BLaER1 treated with 17β-estradiol and CSF1 and Interleukin-3, amounts not matched to agents 10 nM and 100 nM (cell line): ENCODE measurements at regions not wholly inside any gene's neighbourhood (a gene's known extent, or its start where the extent isn't known, plus 50 kb on each side); places are given as distances from the start of the nearest gene placed in this dataset.

Experiments used
- H3K27ac ChIP-seq, 11 experiments: shearing (Covaris generic); formaldehyde crosslinking; 2 replicates each; pipeline ENCODE4 v1.8.1; 2022
- H3K27me3 ChIP-seq, 11 experiments: shearing (Covaris generic); formaldehyde crosslinking; 2 replicates each; pipeline ENCODE4 v1.8.1; 2022
- H3K36me3 ChIP-seq, 11 experiments: shearing (Covaris generic); formaldehyde crosslinking; 2 replicates each; pipeline ENCODE4 v1.8.1; 2022
- H3K4me1 ChIP-seq, 10 experiments: shearing (Covaris generic); formaldehyde crosslinking; 2 replicates each; pipeline ENCODE4 v1.8.1; 2022
- H3K4me2 ChIP-seq, 11 experiments: shearing (Covaris generic); formaldehyde crosslinking; 2 replicates each; pipeline ENCODE4 v1.8.1; 2022
- H3K4me3 ChIP-seq, 10 experiments: shearing (Covaris generic); formaldehyde crosslinking; 2 replicates each; pipeline ENCODE4 v1.8.1; 2022
- H3K9ac ChIP-seq, 11 experiments: shearing (Covaris generic); formaldehyde crosslinking; 2 replicates each; pipeline ENCODE4 v1.8.1; 2022
- H3K9me3 ChIP-seq, 11 experiments: shearing (Covaris generic); formaldehyde crosslinking; replicated peaks in 1 of 11; 2 replicates each; pipeline ENCODE4 v1.8.1; 2022
- H4K20me1 ChIP-seq, 11 experiments: shearing (Covaris generic); formaldehyde crosslinking; 2 replicates each; pipeline ENCODE4 v1.8.1; 2022
- Cebpa-rat ChIP-seq, 11 experiments: shearing (Covaris generic); IDR thresholded peaks; 2 replicates each; pipeline ENCODE4 v1.8.1; 2022

DNA sequence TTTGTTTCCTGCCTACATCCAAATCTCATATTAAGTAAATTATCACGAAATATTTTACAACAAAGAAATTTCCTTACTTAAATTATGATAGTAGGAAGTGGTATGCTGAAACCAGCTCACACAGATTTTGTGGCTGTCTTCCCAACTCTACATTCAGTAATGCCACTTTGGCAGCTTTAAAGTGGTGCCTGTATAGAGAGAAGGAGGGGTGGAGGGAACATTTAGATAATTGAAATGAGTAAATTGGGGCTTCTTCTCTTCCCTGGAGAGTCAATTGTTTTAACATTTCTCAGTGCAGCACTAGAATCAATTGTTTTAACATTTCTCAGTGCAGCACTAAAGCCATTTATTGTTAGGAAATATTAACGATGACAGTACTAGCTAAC, 1323.1 kb downstream of the PCDH7 start:
- H3K27me3 ChIP-seq = no peaks in the 10 kb centered on the region
- H3K4me2 ChIP-seq = no peak overlapping the region
- H3K4me1 ChIP-seq = no peaks in the 10 kb centered on the region
- H3K27ac ChIP-seq = no peak overlapping the region
- H3K4me3 ChIP-seq = no peak overlapping the region
- H4K20me1 ChIP-seq = no peaks in the 10 kb centered on the region
- no peak overlapping the region for H3K9ac ChIP-seq
- no peaks in the 10 kb centered on the region for H3K36me3 ChIP-seq
- no peak for TF ChIP-seq Cebpa-rat (IDR thresholded peaks at IDR 0.05)
- H3K9me3 ChIP-seq = no peaks in the 10 kb centered on the region

DNA sequence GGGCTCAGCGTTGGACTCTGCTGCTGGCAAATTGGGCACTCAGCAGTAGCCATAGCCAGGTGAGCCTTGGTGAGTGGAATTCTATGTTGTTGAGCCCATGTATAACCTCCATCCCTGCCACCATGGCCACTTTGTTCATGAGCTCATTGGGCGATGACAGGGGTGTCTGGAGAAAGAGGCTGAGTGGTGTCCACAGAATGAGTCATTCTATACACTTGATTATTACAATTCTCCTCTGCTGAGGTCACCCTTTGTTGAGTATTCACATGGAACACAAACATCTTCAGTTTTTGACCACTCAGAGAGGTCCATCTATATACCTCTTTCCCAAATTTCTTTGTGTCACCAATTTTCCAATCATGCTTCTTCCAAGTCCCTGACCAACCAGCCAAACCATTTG, 1341.7 kb downstream of the PCDH7 start:
- Histone ChIP-seq H3K4me3 (no peak overlapping the region), H3K27ac (no peak overlapping the region), H3K36me3 (no peaks in the 10 kb centered on the region), H3K4me1 (no peaks in the 10 kb centered on the region), H3K9ac (no peak overlapping the region), H3K27me3 (no peaks in the 10 kb centered on the region), H4K20me1 (no peaks in the 10 kb centered on the region), H3K4me2 (no peak overlapping the region), H3K9me3 (no peaks in the 10 kb centered on the region; a peak in 1 of 22 replicates)
- TF ChIP-seq Cebpa-rat (IDR thresholded peaks at IDR 0.05) = no peak

DNA sequence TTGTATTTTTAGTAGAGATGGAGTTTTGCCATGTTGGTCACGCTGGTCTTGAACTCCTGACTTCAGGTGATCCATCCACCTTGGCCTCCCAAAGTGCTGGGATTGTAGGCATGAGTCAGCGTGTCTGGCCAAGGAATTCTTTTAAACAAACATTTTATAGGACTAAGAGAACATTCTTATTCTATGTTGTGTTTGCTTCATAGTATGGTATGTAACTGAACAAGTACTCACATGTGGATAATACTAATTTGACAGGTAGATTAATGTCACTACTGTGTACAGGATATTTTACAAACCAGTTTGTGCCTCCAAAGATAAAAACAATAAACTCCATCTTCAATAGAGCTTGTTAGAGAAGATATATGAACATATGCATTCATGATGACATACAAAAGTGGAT, 1353.4 kb downstream of the PCDH7 start:
- Histone ChIP-seq H3K27ac (no peak overlapping the region), H3K4me2 (no peak overlapping the region), H3K4me3 (no peak overlapping the region), H3K27me3 (no peaks in the 10 kb centered on the region), H3K9me3 (no peaks in the 10 kb centered on the region), H3K9ac (no peak overlapping the region), H3K36me3 (no peaks in the 10 kb centered on the region), H4K20me1 (no peaks in the 10 kb centered on the region), H3K4me1 (no peaks in the 10 kb centered on the region)
- no peak for TF ChIP-seq Cebpa-rat (IDR thresholded peaks at IDR 0.05)

DNA sequence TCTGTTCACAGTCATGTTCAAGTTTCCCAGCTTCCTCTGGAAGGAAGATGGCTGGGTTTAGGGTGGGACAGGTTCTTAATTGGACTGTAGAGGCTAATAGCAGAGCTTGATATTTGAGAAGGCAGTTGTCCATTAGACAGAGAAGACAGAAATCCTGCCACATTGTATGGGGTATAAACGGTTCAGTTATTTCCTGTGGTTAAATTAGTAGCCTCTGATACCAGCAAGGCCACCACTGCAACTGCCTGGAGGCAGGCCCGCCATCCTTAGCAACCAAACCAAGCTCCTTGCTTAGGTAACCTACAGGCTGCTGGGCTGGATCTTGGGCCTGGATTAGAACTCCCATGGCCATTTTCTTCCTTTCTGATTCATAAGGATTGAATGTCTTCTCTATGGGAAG, 1367.0 kb downstream of the PCDH7 start:
- no peak overlapping the region for H3K27ac ChIP-seq
- H3K9me3 ChIP-seq = peaks cover 0 to 23% (median 12%) of the 10 kb centered on the region in 11 experiments; a peak in 13 of 22 replicates
- H3K36me3 ChIP-seq = no peaks in the 10 kb centered on the region
- H3K4me1 ChIP-seq = no peaks in the 10 kb centered on the region
- no peak overlapping the region for H3K4me2 ChIP-seq
- no peak overlapping the region for H3K4me3 ChIP-seq
- no peaks in the 10 kb centered on the region for H3K27me3 ChIP-seq
- H4K20me1 ChIP-seq = no peaks in the 10 kb centered on the region
- no peak overlapping the region for H3K9ac ChIP-seq
- no peak for TF ChIP-seq Cebpa-rat (IDR thresholded peaks at IDR 0.05)

DNA sequence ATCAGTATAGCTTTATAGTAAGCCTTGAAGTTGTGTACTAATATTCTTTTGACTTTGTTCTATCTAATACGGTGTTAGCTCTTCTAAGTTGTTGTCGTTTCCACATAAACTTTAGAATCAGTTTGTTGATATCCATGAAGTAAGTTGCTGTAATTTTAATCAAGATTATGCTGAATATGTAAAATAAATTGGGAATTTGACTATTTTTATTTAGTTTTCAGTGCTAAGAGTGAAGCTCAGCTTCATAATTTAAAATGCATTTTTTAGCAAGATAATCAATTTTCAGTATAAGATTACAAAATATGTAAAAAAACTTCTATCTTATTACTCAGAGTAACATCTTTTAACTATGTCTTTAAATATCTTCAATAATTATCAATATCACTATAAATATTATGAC, 1374.8 kb downstream of the PCDH7 start:
- Histone ChIP-seq H4K20me1 (no peaks in the 10 kb centered on the region), H3K27ac (no peak overlapping the region), H3K4me3 (no peak overlapping the region), H3K9me3 (peaks cover 0 to 7% (median 0%) of the 10 kb centered on the region in 11 experiments; a peak in 4 of 22 replicates), H3K4me2 (no peak overlapping the region), H3K27me3 (no peaks in the 10 kb centered on the region), H3K9ac (no peak overlapping the region), H3K4me1 (no peaks in the 10 kb centered on the region), H3K36me3 (no peaks in the 10 kb centered on the region)
- TF ChIP-seq Cebpa-rat (IDR thresholded peaks at IDR 0.05) = no peak

DNA sequence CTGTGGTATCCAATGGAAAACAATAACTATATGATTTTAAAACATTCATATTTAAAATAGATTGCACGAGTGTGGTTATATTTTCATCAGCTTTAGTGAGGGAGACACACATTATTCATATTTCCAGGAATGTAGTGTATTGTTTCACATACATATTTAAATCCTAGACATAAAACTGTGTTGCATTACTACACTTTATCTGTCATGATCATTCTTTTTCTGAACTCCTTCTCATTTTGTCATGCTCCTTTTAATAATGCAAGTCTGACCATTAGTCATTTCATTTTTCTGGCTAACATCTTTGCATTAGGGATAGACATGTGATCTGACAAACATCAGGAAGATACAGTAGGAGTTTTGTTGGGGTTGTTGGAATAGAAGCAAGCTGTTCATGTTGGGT, 1382.7 kb downstream of the PCDH7 start:
- no peaks in the 10 kb centered on the region for H4K20me1 ChIP-seq
- H3K27me3 ChIP-seq = no peaks in the 10 kb centered on the region
- no peak overlapping the region for H3K4me3 ChIP-seq
- no peak for TF ChIP-seq Cebpa-rat (IDR thresholded peaks at IDR 0.05)
- no peak overlapping the region for H3K9ac ChIP-seq
- H3K36me3 ChIP-seq = no peaks in the 10 kb centered on the region
- H3K4me2 ChIP-seq = no peak overlapping the region
- H3K27ac ChIP-seq = no peak overlapping the region
- H3K4me1 ChIP-seq = no peaks in the 10 kb centered on the region
- H3K9me3 ChIP-seq = no peaks in the 10 kb centered on the region

DNA sequence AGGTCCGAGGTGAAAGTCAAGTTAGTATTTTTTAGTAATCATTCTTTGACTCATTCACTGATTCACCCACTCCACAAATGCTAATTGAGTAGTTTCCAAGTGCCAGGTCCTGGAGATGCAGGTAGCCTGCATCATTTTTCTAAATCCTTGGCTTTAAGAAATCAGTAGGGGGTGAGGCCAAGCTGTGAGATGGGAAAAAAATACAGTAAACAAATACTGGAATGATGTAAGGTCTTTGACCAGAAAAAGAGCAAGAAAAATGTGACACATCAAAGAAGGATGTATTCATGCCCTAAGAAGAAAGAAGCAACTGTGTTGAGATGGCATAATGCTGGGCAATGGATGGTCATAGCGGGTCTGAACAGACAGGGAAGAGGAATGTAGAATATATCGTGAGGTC, 1386.6 kb downstream of the PCDH7 start:
- Histone ChIP-seq H3K36me3 (no peaks in the 10 kb centered on the region), H3K9ac (no peak overlapping the region), H3K27ac (no peak overlapping the region), H3K4me2 (no peak overlapping the region), H3K4me1 (no peaks in the 10 kb centered on the region), H3K27me3 (no peaks in the 10 kb centered on the region), H3K4me3 (no peak overlapping the region), H3K9me3 (no peaks in the 10 kb centered on the region), H4K20me1 (no peaks in the 10 kb centered on the region)
- TF ChIP-seq Cebpa-rat (IDR thresholded peaks at IDR 0.05) = no peak

DNA sequence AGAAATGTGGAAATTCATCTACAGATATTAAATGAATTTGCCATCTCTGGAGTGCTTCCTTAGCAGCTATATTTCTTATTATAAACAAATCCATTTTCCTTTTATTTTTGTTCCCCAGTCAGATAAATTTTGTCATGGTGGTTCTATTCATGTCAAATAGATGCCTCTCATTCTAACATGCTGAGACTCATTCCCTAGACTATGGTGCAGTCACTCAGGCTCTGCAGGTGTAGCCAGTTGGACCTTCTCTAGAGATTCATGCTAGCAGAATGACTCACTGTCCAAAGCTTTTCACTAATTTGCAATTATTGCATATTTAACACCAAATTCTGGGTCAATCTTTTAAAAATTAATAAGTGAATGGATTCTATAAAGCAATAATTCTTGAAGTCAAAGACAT, 1392.7 kb downstream of the PCDH7 start:
- no peak overlapping the region for H3K4me3 ChIP-seq
- no peaks in the 10 kb centered on the region for H3K9me3 ChIP-seq
- no peaks in the 10 kb centered on the region for H3K27me3 ChIP-seq
- H3K9ac ChIP-seq = no peak overlapping the region
- no peak overlapping the region for H3K27ac ChIP-seq
- no peaks in the 10 kb centered on the region for H4K20me1 ChIP-seq
- H3K36me3 ChIP-seq = no peaks in the 10 kb centered on the region
- H3K4me2 ChIP-seq = no peak overlapping the region
- no peak for TF ChIP-seq Cebpa-rat (IDR thresholded peaks at IDR 0.05)
- H3K4me1 ChIP-seq = no peaks in the 10 kb centered on the region

DNA sequence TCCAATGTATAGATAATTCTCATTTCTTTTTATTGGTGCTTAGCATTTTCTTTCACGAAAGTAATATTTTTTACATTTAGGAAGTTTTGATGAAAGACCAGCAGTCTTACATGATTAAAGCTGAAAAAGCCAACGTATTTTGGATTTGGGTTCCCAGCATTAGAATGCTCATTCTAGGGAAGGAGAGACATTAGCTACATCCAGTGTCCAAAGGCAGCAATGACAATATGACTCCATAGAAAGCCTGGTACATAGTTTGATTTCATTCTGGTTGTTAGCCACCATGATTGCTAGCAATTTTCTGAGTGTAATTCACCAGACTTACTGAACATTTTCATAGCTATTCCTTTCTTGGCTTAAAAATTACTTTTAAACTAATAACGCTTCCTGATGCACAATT, 1397.5 kb downstream of the PCDH7 start:
- Histone ChIP-seq H3K27ac (no peak overlapping the region), H4K20me1 (no peaks in the 10 kb centered on the region), H3K4me2 (no peak overlapping the region), H3K9me3 (no peaks in the 10 kb centered on the region), H3K4me1 (no peaks in the 10 kb centered on the region), H3K4me3 (no peak overlapping the region), H3K27me3 (no peaks in the 10 kb centered on the region), H3K9ac (no peak overlapping the region), H3K36me3 (no peaks in the 10 kb centered on the region)
- TF ChIP-seq Cebpa-rat (IDR thresholded peaks at IDR 0.05) = no peak

DNA sequence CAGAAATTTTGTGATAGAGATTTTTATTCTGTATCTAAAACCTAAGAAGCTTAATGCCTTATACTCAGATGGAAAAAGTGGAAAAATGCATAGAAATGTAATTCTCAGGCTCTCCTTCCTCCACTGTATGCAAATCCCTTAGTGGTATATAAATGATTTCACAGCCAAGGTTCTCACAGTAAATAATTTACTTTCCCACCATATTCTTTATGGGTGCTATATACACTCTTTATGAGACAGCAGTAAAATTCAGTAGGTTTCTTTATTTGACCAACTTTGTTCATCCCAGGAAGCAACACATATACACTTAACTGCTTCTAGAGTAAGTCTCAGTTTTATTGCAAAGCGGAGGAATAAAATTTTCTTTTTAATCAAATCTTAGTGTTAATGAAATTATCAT, 1399.7 kb downstream of the PCDH7 start:
- TF ChIP-seq Cebpa-rat (IDR thresholded peaks at IDR 0.05) = no peak
- H3K4me3 ChIP-seq = no peak overlapping the region
- no peaks in the 10 kb centered on the region for H4K20me1 ChIP-seq

DNA sequence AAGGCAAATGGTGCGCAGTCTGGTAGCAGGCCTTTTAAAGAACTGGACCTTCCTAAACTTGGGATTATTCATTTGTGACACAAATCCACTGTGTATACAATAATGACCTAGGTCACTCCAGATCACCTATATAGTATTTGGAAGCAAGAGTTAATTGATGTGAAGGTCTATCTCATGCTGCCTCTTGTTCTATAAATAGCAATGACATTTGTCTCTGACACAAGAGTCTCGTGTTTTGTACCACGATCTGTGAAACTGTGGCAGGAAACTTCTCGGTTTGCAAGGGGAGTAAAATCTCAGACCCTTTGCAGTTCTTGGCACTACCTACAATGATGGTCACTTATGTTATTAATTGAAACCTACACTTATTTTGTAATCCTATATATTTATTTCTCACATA, 1408.4 kb downstream of the PCDH7 start:
- Histone ChIP-seq H3K36me3 (no peaks in the 10 kb centered on the region), H3K4me2 (no peak overlapping the region), H4K20me1 (no peaks in the 10 kb centered on the region), H3K9me3 (no peaks in the 10 kb centered on the region), H3K4me1 (peaks cover 0 to 6% (median 1%) of the 10 kb centered on the region in 10 experiments; a peak in 2 of 20 replicates), H3K4me3 (no peak overlapping the region), H3K27me3 (no peaks in the 10 kb centered on the region), H3K9ac (no peak overlapping the region), H3K27ac (no peak overlapping the region)
- no peak for TF ChIP-seq Cebpa-rat (IDR thresholded peaks at IDR 0.05)

More for the DNA sequence above, 1399.7 kb downstream of the PCDH7 start:
- H3K9me3 ChIP-seq = no peaks in the 10 kb centered on the region
- no peak overlapping the region for H3K9ac ChIP-seq
- no peaks in the 10 kb centered on the region for H3K27me3 ChIP-seq
- H3K27ac ChIP-seq = no peak overlapping the region
- no peaks in the 10 kb centered on the region for H3K4me1 ChIP-seq
- H3K36me3 ChIP-seq = no peaks in the 10 kb centered on the region
- H3K4me2 ChIP-seq = no peak overlapping the region
